OCI-LY7 (cell line): ENCODE measurements at regions not wholly inside any gene's neighbourhood (a gene's known extent, or its start where the extent isn't known, plus 50 kb on each side); places are given as distances from the start of the nearest gene placed in this dataset.
"Not testable (repeated sequence)": the region's sequence is repeated elsewhere in the genome, so short reads cannot be mapped to it uniquely, and the experiment has no call there.

Source experiments
- BruUV-seq: library from RNA; stranded (reverse); fragments of 400-500 nt; replicated peaks from 2 replicates; lab custom pipeline; 2021; lab: Mats Ljungman, UMichigan
- CTCF ChIA-PET: fragments of 300-600 bp; sonication (Branson Sonifier 250); formaldehyde crosslinking; loops from one replicate; lab custom pipeline; 2022; ENCODE audit warnings: antibody characterized with exemption; ENCODE audit not compliant: unreplicated experiment; lab: Charles Lee
- POLR2A ChIA-PET: fragments of 300-600 bp; sonication (Branson Sonifier 250); formaldehyde crosslinking; loops from one replicate; lab custom pipeline; 2022; ENCODE audit warnings: antibody characterized with exemption; lab: Charles Lee
- DNase-seq: peaks from one replicate; pipeline ENCODE4 v3.0.0-alpha.2; 2015; ENCODE audit warnings: low spot score
- H2AFZ ChIP-seq: fragments of 200-600 bp; sonication (generic), shearing (Covaris generic); 2 replicates; pipeline ENCODE4 v1.6.1; 2014; ENCODE audit warnings: mild to moderate bottlenecking, antibody characterized with exemption, low read length, moderate library complexity
- H3K27ac ChIP-seq: fragments of 200-600 bp; sonication (generic); 2 replicates; pipeline ENCODE4 v1.5.1; 2014; ENCODE audit warnings: mixed run types, low read depth, mild to moderate bottlenecking, moderate library complexity, low read length, inconsistent platforms; ENCODE audit not compliant: poor library complexity, severe bottlenecking
- H3K36me3 ChIP-seq: fragments of 200-600 bp; sonication (generic); 2 replicates; pipeline ENCODE4 v1.6.1; 2014; ENCODE audit warnings: mild to moderate bottlenecking, antibody characterized with exemption, low read length, moderate library complexity, mixed read lengths; ENCODE audit not compliant: insufficient read depth
- H3K4me1 ChIP-seq: fragments of 200-600 bp; sonication (generic); 2 replicates; pipeline ENCODE4 v1.5.1; 2014; ENCODE audit warnings: mild to moderate bottlenecking, low read length; ENCODE audit not compliant: insufficient read depth, poor library complexity, severe bottlenecking
- H3K4me2 ChIP-seq: fragments of 200-600 bp; sonication (generic); 2 replicates; pipeline ENCODE4 v1.6.1; 2014; ENCODE audit warnings: mild to moderate bottlenecking, low read length
- H3K4me3 ChIP-seq: fragments of 200-600 bp; sonication (generic); 2 replicates; pipeline ENCODE4 v1.5.1; 2014; ENCODE audit warnings: mild to moderate bottlenecking, low read depth, low read length; ENCODE audit not compliant: poor library complexity, severe bottlenecking
- H3K79me2 ChIP-seq: fragments of 200-600 bp; sonication (generic); 2 replicates; pipeline ENCODE4 v1.6.1; 2016; ENCODE audit warnings: low read depth, mild to moderate bottlenecking, low read length, moderate library complexity, mixed read lengths; ENCODE audit not compliant: insufficient read depth
- H3K9me2 ChIP-seq: fragments of 200-600 bp; sonication (generic); 2 replicates; pipeline ENCODE4 v1.6.1; 2016; ENCODE audit warnings: mild to moderate bottlenecking, low read length, mixed read lengths; ENCODE audit not compliant: insufficient read depth
- H3K9me3 ChIP-seq: fragments of 200-600 bp; sonication (generic); 2 replicates; pipeline ENCODE4 v1.6.1; 2014; ENCODE audit warnings: mild to moderate bottlenecking, mixed run types, low read length, mixed read lengths
- H4K20me1 ChIP-seq: fragments of 200-600 bp; sonication (generic); 2 replicates; pipeline ENCODE4 v1.6.1; 2014; ENCODE audit warnings: mild to moderate bottlenecking, antibody characterized with exemption, low read length, moderate library complexity, mixed read lengths; ENCODE audit not compliant: insufficient read depth
- CTCF ChIP-seq: fragments of 200-600 bp; sonication (generic); conservative IDR thresholded peaks from 2 replicates; pipeline ENCODE4 v1.5.1; 2014; ENCODE audit warnings: mild to moderate bottlenecking, antibody characterized with exemption, low read length, moderate library complexity, mixed read lengths
- EZH2phosphoT487 ChIP-seq: fragments of 200-600 bp; sonication (generic); IDR thresholded peaks from 2 replicates; pipeline ENCODE4 v1.6.1; 2018; ENCODE audit warnings: low read depth, borderline replicate concordance, mild to moderate bottlenecking, mixed run types, antibody characterized with exemption, low read length, moderate library complexity, mixed read lengths
- intact Hi-C: fragments of 100-400 bp; cut with micrococcal nuclease; formaldehyde crosslinking; loops from one replicate; pipeline ENCODE4 v1.10.0; 2022; ENCODE audit not compliant: unreplicated experiment

GRCh38 chr12:45518291-45519235, 210.9 kb upstream of the ARID2 start:
- intact Hi-C loops, result no loop called here
- Histone ChIP-seq H3K4me2 (no peak overlapping the region), H3K79me2 (no peaks in the 10 kb centered on the region), H4K20me1 (no peaks in the 10 kb centered on the region), H3K27ac (no peak overlapping the region), H3K36me3 (no peaks in the 10 kb centered on the region), H3K4me1 (no peaks in the 10 kb centered on the region), H2AFZ (no peak overlapping the region), H3K9me3 (no peaks in the 10 kb centered on the region), H3K4me3 (no peak overlapping the region), H3K9me2 (no peaks in the 10 kb centered on the region)
- CTCF ChIA-PET, result no interaction called here
- TF ChIP-seq CTCF (no peak), EZH2phosphoT487 (no peak)
- POLR2A ChIA-PET, result no interaction called here
- BruUV-seq, result no TSS peak
- DNase-seq, result no peak

DNA sequence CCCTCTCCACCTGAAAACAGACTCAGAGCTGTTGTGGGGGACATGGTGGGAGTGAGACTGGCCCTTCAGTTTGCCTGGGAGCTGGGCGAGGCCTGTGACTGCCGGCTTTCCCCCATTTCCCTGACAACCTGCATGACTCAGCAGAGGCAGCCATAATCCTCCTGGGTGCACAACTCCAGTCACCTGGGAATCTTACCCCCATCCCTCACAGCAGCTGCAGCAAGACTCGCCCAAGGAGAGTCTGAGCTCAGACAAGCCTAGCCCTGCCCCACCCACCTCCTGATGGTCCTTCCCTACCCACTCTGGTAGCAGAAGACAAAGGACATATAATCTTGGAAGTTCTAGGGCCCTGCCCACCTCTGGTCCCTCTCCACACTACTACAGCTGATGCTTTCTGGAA, 207.3 kb upstream of the ARID2 start:
- H3K9me2 ChIP-seq, result no peaks in the 10 kb centered on the region
- H3K27ac ChIP-seq, result no peak overlapping the region
- H3K4me2 ChIP-seq, result no peak overlapping the region
- no TSS peak for BruUV-seq
- no peaks in the 10 kb centered on the region for H3K79me2 ChIP-seq
- H3K9me3 ChIP-seq, result no peaks in the 10 kb centered on the region
- ChIA-PET POLR2A (no interaction called here), CTCF (no interaction called here)
- no peak overlapping the region for H2AFZ ChIP-seq
- no peaks in the 10 kb centered on the region for H3K36me3 ChIP-seq
- no peaks in the 10 kb centered on the region for H3K4me1 ChIP-seq
- intact Hi-C loops, result no loop called here
- no peak for DNase-seq
- H3K4me3 ChIP-seq, result no peak overlapping the region
- no peak for TF ChIP-seq EZH2phosphoT487
- TF ChIP-seq CTCF, result no peak
- no peaks in the 10 kb centered on the region for H4K20me1 ChIP-seq

DNA sequence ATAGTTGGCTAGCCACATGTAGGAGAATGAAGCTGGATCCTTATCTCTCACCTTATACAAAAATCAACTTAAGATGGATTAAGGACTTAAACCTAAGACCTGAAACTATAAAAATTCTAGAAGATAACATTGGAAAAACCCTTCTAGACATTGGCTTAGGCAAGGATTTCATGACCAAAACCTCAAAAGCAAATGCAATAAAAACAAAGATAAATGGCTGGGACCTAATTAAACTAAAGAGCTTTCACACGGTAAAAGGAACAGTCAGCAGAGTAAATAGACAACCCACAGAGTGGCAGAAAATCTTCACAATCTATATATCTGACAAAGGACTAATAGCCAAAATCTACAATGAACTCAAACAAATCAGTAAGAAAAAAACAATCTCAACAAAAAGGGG, 202.7 kb upstream of the ARID2 start:
- intact Hi-C loops, POLR2A ChIA-PET, H3K4me1 ChIP-seq, H3K79me2 ChIP-seq, H3K36me3 ChIP-seq, H3K4me2 ChIP-seq, H3K4me3 ChIP-seq, H3K27ac ChIP-seq, H3K9me2 ChIP-seq, H2AFZ ChIP-seq, BruUV-seq, H4K20me1 ChIP-seq, DNase-seq, CTCF ChIA-PET, H3K9me3 ChIP-seq: not testable (repeated sequence)
